GM12878 (cell line): ENCODE measurements at regions not wholly inside any gene's neighbourhood (a gene's known extent, or its start where the extent isn't known, plus 50 kb on each side); places are given as distances from the start of the nearest gene placed in this dataset.

Experiments used
- ATAC-seq: fragments of 200-7000 bp; cut with Tn5 transposase; 3 replicates; pipeline ENCODE4 v1.9.1; 2020; ENCODE audit warnings: mild to moderate bottlenecking, moderate library complexity
- BruUV-seq: library from RNA; stranded (reverse); fragments of 400-500 nt; replicated peaks from 2 replicates; lab custom pipeline; 2021; lab: Mats Ljungman, UMichigan
- CTCF ChIA-PET: fragments of 300-600 bp; sonication (Branson Sonifier 250); formaldehyde crosslinking; extraction: SDS; loops from one replicate; lab custom pipeline; 2021; ENCODE audit warnings: inconsistent platforms; lab: Yijun Ruan, JAX
- POLR2A ChIA-PET: fragments of 350-600 bp; formaldehyde crosslinking; extraction: SDS; loops from one replicate; lab custom pipeline; 2021; ENCODE audit warnings: inconsistent platforms; lab: Charles Lee
- RAD21 ChIA-PET: fragments of 300-600 bp; sonication (Branson Sonifier 250); formaldehyde crosslinking; loops from one replicate; lab custom pipeline; 2023; ENCODE audit warnings: antibody characterized with exemption; ENCODE audit not compliant: unreplicated experiment; lab: Charles Lee
- SMC1A ChIA-PET: fragments of 300-600 bp; sonication (Branson Sonifier 250); formaldehyde crosslinking; loops from one replicate; lab custom pipeline; 2023; ENCODE audit not compliant: unreplicated experiment, uncharacterized antibody; lab: Charles Lee
- DNase-seq: peaks from one replicate; pipeline ENCODE4 v3.0.0-alpha.2; 2011; ENCODE audit warnings: low read depth, low spot score
- FAIRE-seq: peaks from 3 replicates; lab custom pipeline; 2011; peaks lifted over from hg19 to GRCh38; lab: Jason Lieb, UNC
- H2AFZ ChIP-seq: 2 replicates; pipeline ENCODE4 v1.6.0; 2011; ENCODE audit warnings: low read depth, low read length, control low read depth; ENCODE audit not compliant: control insufficient read depth
- H3K27ac ChIP-seq: 2 replicates; pipeline ENCODE4 v1.5.1; 2011; ENCODE audit warnings: control low read depth; ENCODE audit not compliant: control insufficient read depth, insufficient read depth
- H3K27me3 ChIP-seq, 2 experiments: replicated peaks in 1 of 2; 2 replicates each; pipeline versions ENCODE4 v1.6.0 to v1.6.1; 2011; ENCODE audit warnings: low read length in 1 of 2; ENCODE audit not compliant: control insufficient read depth in 2 of 2, insufficient read depth in 2 of 2
- H3K36me3 ChIP-seq, 2 experiments: 2 replicates each; pipeline ENCODE4 v1.5.1; 2011; ENCODE audit warnings: low read length in 1 of 2; ENCODE audit not compliant: control insufficient read depth in 2 of 2, insufficient read depth in 2 of 2
- H3K4me1 ChIP-seq: 2 replicates; pipeline ENCODE4 v1.6.1; 2011; ENCODE audit warnings: mild to moderate bottlenecking, low read length, moderate library complexity, mixed read lengths; ENCODE audit not compliant: control insufficient read depth, insufficient read depth
- H3K4me2 ChIP-seq: 2 replicates; pipeline ENCODE4 v1.6.0; 2011; ENCODE audit warnings: control low read depth; ENCODE audit not compliant: control insufficient read depth, insufficient read depth
- H3K4me3 ChIP-seq: fragments of 200-600 bp; sonication (generic); 2 replicates; pipeline ENCODE4 v1.5.1; 2016
- H3K79me2 ChIP-seq: 2 replicates; pipeline ENCODE4 v1.6.0; 2011; ENCODE audit warnings: low read length; ENCODE audit not compliant: control insufficient read depth, insufficient read depth
- H3K9ac ChIP-seq: 2 replicates; pipeline ENCODE4 v1.8.0; 2011; ENCODE audit warnings: low read length, control low read depth, mixed read lengths; ENCODE audit not compliant: control insufficient read depth, insufficient read depth
- H3K9me3 ChIP-seq: replicated peaks from 3 replicates; pipeline ENCODE4 v1.5.1; 2011; ENCODE audit warnings: mild to moderate bottlenecking, low read length; ENCODE audit not compliant: control insufficient read depth, insufficient read depth
- H4K20me1 ChIP-seq: 2 replicates; pipeline ENCODE4 v1.6.0; 2011; ENCODE audit not compliant: control insufficient read depth, insufficient read depth
- CBX3 ChIP-seq: fragments of 200-600 bp; sonication (generic); IDR thresholded peaks from 2 replicates; pipeline ENCODE4 v1.6.1; 2016; ENCODE audit warnings: low read depth, borderline replicate concordance
- FOS ChIP-seq: IDR thresholded peaks from 3 replicates; pipeline ENCODE4 v1.6.1; 2011; ENCODE audit warnings: borderline replicate concordance; ENCODE audit not compliant: insufficient read length; ENCODE audit errors: extremely low read depth
- PBX3 ChIP-seq: IDR thresholded peaks from 2 replicates; pipeline ENCODE4 v1.6.1; 2011; ENCODE audit warnings: mild to moderate bottlenecking, low read depth, low read length, moderate library complexity; ENCODE audit not compliant: insufficient replicate concordance
- REST ChIP-seq: IDR thresholded peaks from 2 replicates; pipeline ENCODE4 v1.6.1; 2012; ENCODE audit warnings: mild to moderate bottlenecking, low read depth, low read length
- TCF3 ChIP-seq: IDR thresholded peaks from 2 replicates; pipeline ENCODE4 v1.6.1; 2012; ENCODE audit warnings: low read depth, mild to moderate bottlenecking, low read length, borderline replicate concordance; ENCODE audit not compliant: insufficient read depth
- ZZZ3 ChIP-seq: IDR thresholded peaks from 2 replicates; pipeline ENCODE4 v1.6.1; 2011; ENCODE audit warnings: low read depth; ENCODE audit not compliant: control insufficient read depth, insufficient read length
- WGBS: methylation state at CpG from one replicate; pipeline ENCODE4 v1.1.6; 2016; ENCODE audit warnings: low lambda C conversion rate; ENCODE audit not compliant: insufficient replicate concordance, insufficient coverage; ENCODE audit errors: missing lambda C conversion rate; 5-methylcytosine and 5-hydroxymethylcytosine counted together
- in situ Hi-C: fragments of 300-500 bp; cut with MboI; formaldehyde crosslinking; loops from 9 replicates; pipeline ENCODE4 v1.14.3; 2018; ENCODE audit warnings: mixed read lengths
- intact Hi-C: fragments of 100-400 bp; cut with micrococcal nuclease; formaldehyde crosslinking; loops from one replicate; pipeline ENCODE4 v1.14.2; 2022; ENCODE audit not compliant: unreplicated experiment

- Histone ChIP-seq H4K20me1 (no peaks in the 10 kb centered on the region), H3K27me3 (no peaks in the 10 kb centered on the region), H3K36me3 (no peaks in the 10 kb centered on the region), H2AFZ (no peak overlapping the region), H3K4me1 (no peaks in the 10 kb centered on the region), H3K79me2 (no peaks in the 10 kb centered on the region), H3K9ac (no peak overlapping the region), H3K9me3 (no peaks in the 10 kb centered on the region), H3K27ac (no peak overlapping the region), H3K4me3 (no peak overlapping the region), H3K4me2 (no peak overlapping the region)
- ChIA-PET RAD21 (no interaction called here), SMC1A (interaction anchor here (1.4 kb wide), 1 partner anchor 70 kb away, joined by 3 read pairs; no protein-coding TSS in a partner anchor), CTCF (interaction anchor here (1.1 kb wide), 1 partner anchor 11 kb away, joined by 3 read pairs; no protein-coding TSS in a partner anchor), POLR2A (no interaction called here)
- DNase-seq: no peak
- FAIRE-seq: no peak
- intact Hi-C loops (no loop called here), in situ Hi-C loops (no loop called here)
- no peak for TF ChIP-seq FOS
- no peak for TF ChIP-seq TCF3
- TF ChIP-seq CBX3: no peak
- TF ChIP-seq REST: no peak
- no TSS peak for BruUV-seq
- WGBS: 68% methylated on average over 10 of the region's 11 CpGs
- ATAC-seq: no peak
Observed at GRCh38 chr3:107132674-107133073, 244.6 kb upstream of the CCDC54 start.

GRCh38 chr3:107133891-107134290 is 243.3 kb upstream of the CCDC54 start:
- Histone ChIP-seq H3K9me3 (no peaks in the 10 kb centered on the region), H3K9ac (no peak overlapping the region), H3K36me3 (no peaks in the 10 kb centered on the region), H3K4me1 (no peaks in the 10 kb centered on the region), H3K4me3 (no peak overlapping the region), H3K27ac (no peak overlapping the region), H3K79me2 (no peaks in the 10 kb centered on the region), H2AFZ (no peak overlapping the region), H4K20me1 (no peaks in the 10 kb centered on the region), H3K4me2 (no peak overlapping the region), H3K27me3 (no peaks in the 10 kb centered on the region)
- ChIA-PET SMC1A (no interaction called here), RAD21 (no interaction called here), CTCF (no interaction called here), POLR2A (no interaction called here)
- in situ Hi-C loops: no loop called here
- FAIRE-seq: no peak
- no peak for DNase-seq
- intact Hi-C loops: no loop called here
- no peak for ATAC-seq
- BruUV-seq: no TSS peak
- TF ChIP-seq PBX3 (no peak), ZZZ3 (no peak)
- WGBS: 8% methylated on average over 3 of the region's 3 CpGs
